Chondrocyte (in vitro differentiated cells): ENCODE measurements at regions not wholly inside any gene's neighbourhood (a gene's known extent, or its start where the extent isn't known, plus 50 kb on each side); places are given as distances from the start of the nearest gene placed in this dataset.

Source experiments
- DNase-seq: peaks from one replicate; pipeline ENCODE4 v3.0.0; 2021; ENCODE audit warnings: mixed read lengths, low spot score
- H3K27ac Mint-ChIP-seq: one replicate; pipeline ENCODE4 v1.8.0; 2021; ENCODE audit warnings: mild to moderate bottlenecking, moderate library complexity, mixed read lengths; ENCODE audit not compliant: unreplicated experiment
- H3K27me3 Mint-ChIP-seq: 2 replicates; pipeline ENCODE4 v1.8.0; 2021; ENCODE audit warnings: low read depth, mixed read lengths
- H3K36me3 Mint-ChIP-seq: 2 replicates; pipeline ENCODE4 v1.8.0; 2021; ENCODE audit warnings: low read depth, mixed read lengths
- H3K4me1 Mint-ChIP-seq: 2 replicates; pipeline ENCODE4 v1.8.0; 2021; ENCODE audit warnings: low read depth, mild to moderate bottlenecking, mixed read lengths
- H3K4me3 Mint-ChIP-seq: one replicate; pipeline ENCODE4 v1.8.0; 2021; ENCODE audit warnings: mild to moderate bottlenecking, moderate library complexity, mixed read lengths; ENCODE audit not compliant: unreplicated experiment
- H3K9me3 Mint-ChIP-seq: 2 replicates; pipeline ENCODE4 v1.8.0; 2021; ENCODE audit warnings: low read depth, mixed read lengths
- TF ChIP-seq, protein P1 (sequence below): fragments of 200-600 bp; sonication (generic); IDR thresholded peaks from 2 replicates; pipeline ENCODE4 v1.5.0; 2021; ENCODE audit warnings: antibody characterized with exemption, mild to moderate bottlenecking, moderate library complexity

DNA sequence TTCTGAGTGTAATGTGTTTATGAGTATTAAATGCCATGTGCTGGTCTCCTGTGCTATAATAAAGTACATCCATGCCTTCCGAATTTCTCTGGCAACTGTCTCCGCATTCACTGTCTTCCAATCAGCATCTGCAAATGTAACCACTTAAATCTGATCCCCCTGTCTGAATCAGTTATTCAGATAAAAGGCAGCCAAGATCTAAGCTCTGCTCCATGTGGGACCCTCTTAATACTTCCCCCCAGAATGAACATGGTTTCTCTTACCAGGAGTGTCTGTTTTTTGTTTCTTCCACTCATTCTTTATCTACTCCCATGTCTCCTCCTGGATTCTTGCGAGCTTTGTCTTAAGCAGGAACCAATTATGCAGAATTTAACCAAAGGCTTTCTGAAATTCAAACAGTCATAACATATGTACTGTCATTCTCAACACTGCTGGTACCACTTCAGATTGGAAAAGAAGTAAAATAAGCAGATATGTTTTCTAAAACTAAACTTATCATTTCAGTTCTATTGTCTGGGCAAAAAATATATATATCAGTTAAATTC lies 996.7 kb upstream of the FLRT2 start:
- H3K36me3 Mint-ChIP-seq = no peaks in the 10 kb centered on the region
- TF ChIP-seq, protein P1, sequence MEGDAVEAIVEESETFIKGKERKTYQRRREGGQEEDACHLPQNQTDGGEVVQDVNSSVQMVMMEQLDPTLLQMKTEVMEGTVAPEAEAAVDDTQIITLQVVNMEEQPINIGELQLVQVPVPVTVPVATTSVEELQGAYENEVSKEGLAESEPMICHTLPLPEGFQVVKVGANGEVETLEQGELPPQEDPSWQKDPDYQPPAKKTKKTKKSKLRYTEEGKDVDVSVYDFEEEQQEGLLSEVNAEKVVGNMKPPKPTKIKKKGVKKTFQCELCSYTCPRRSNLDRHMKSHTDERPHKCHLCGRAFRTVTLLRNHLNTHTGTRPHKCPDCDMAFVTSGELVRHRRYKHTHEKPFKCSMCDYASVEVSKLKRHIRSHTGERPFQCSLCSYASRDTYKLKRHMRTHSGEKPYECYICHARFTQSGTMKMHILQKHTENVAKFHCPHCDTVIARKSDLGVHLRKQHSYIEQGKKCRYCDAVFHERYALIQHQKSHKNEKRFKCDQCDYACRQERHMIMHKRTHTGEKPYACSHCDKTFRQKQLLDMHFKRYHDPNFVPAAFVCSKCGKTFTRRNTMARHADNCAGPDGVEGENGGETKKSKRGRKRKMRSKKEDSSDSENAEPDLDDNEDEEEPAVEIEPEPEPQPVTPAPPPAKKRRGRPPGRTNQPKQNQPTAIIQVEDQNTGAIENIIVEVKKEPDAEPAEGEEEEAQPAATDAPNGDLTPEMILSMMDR = no peak
- H3K9me3 Mint-ChIP-seq = no peaks in the 10 kb centered on the region
- no peak overlapping the region for H3K27ac Mint-ChIP-seq
- no peaks in the 10 kb centered on the region for H3K27me3 Mint-ChIP-seq
- H3K4me1 Mint-ChIP-seq = peaks cover 3% of the 10 kb centered on the region
- no peak for DNase-seq
- no peak overlapping the region for H3K4me3 Mint-ChIP-seq

DNA sequence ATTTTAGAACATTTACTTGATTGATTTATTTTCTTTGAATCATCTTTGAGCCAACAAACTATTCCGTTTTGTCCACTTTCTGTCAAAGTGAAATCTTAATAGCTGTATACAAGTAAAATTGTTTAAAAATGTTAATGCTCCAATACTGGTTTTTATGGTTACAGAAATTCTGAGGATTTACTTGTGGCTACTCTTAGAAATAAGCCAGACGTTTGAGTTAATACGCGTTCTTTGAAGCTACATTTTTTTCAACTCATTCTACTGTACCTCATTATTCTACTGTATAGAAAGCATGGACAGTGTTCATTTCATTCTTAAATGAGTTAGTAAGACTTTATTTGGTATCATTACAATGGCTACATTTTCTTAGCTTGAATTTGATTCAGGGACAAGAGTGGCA lies 996.2 kb upstream of the FLRT2 start:
- Mint-ChIP-seq H3K9me3 (peaks cover 3% of the 10 kb centered on the region), H3K4me3 (no peak overlapping the region), H3K27ac (no peak overlapping the region), H3K36me3 (no peaks in the 10 kb centered on the region), H3K4me1 (peaks cover 3% of the 10 kb centered on the region), H3K27me3 (no peaks in the 10 kb centered on the region)
- DNase-seq = no peak
- TF ChIP-seq, protein P1 = no peak

DNA sequence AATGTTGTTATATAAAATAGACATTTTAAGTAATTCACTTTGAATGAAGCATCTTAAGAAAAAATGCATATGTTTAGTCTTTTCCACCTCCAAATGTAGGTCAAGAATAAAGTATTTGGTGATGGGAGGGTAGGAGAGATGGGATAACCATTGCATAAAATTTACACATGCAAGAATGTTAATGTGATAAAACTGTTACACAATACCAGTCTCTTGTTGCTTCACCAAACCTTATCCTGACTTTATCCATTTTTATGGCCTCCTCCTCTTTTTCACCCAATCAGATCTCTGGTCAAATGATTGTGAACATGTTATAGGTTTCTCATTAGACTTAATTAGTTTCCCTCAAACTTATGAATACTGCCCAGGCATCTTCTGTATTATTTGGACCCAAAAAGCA lies 994.5 kb upstream of the FLRT2 start:
- no peak overlapping the region for H3K4me3 Mint-ChIP-seq
- no peaks in the 10 kb centered on the region for H3K36me3 Mint-ChIP-seq
- no peak for DNase-seq
- H3K9me3 Mint-ChIP-seq = peaks cover 3% of the 10 kb centered on the region
- TF ChIP-seq, protein P1 = no peak
- H3K27me3 Mint-ChIP-seq = no peaks in the 10 kb centered on the region
- no peak overlapping the region for H3K27ac Mint-ChIP-seq
- H3K4me1 Mint-ChIP-seq = peaks cover 3% of the 10 kb centered on the region

DNA sequence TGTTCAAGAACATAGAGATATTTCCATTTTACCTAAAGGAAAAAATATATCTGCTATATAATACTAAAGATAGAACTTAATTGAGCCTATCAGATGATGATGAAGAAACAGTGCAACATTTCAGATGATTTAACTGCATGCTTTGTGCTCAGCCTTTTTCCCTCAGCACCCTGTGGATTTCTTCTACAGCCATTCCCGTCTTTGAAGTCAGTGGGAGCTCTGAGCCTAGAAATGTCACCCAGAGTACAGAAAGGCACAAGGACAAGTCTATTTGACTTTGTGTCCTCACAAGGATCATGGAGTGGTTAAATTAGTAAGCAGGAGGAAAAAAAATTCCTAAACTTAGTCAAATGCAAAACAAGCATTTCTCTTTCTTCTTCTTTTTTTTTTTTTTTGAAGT lies 994.0 kb upstream of the FLRT2 start:
- Mint-ChIP-seq H3K27me3 (no peaks in the 10 kb centered on the region), H3K4me3 (no peak overlapping the region), H3K4me1 (peaks cover 3% of the 10 kb centered on the region), H3K27ac (no peak overlapping the region), H3K9me3 (peaks cover 3% of the 10 kb centered on the region), H3K36me3 (no peaks in the 10 kb centered on the region)
- TF ChIP-seq, protein P1 = no peak
- DNase-seq = no peak

DNA sequence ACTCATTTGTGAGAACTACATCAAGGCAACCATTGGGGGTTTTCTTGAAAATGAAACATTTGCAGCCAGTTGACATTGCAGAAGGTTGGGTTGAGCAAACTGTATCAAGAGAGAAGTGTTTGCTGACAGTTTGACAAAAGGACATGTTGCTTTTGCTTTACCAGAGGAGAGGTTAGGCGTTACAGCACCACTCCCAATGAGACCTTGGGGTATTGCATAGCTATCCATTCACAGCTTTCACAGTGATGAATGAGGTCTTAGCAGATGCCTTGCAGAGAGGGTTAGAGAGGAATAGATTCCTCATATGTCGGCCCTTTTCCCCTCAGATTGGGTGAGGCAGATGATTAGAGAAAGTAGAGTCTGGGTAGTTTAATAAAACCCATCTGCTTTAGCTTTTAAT lies 988.9 kb upstream of the FLRT2 start:
- Mint-ChIP-seq H3K4me3 (no peak overlapping the region), H3K4me1 (no peaks in the 10 kb centered on the region), H3K9me3 (peaks cover 3% of the 10 kb centered on the region)

More for the DNA sequence above, 988.9 kb upstream of the FLRT2 start:
- no peaks in the 10 kb centered on the region for H3K36me3 Mint-ChIP-seq
- H3K27me3 Mint-ChIP-seq = no peaks in the 10 kb centered on the region
- DNase-seq = no peak
- no peak overlapping the region for H3K27ac Mint-ChIP-seq
- TF ChIP-seq, protein P1 = no peak
